T-cell (primary cell): ENCODE measurements at regions not wholly inside any gene's neighbourhood (a gene's known extent, or its start where the extent isn't known, plus 50 kb on each side); places are given as distances from the start of the nearest gene placed in this dataset.
"Not testable (repeated sequence)": the region's sequence is repeated elsewhere in the genome, so short reads cannot be mapped to it uniquely, and the experiment has no call there.

Source experiments
- ATAC-seq, 4 experiments: fragments of 200-7000 bp in 3 of 4; fragments of 150-1000 bp in 1 of 4; cut with Tn5 transposase; replicated peaks in 1 of 4; 1 replicate in 3 of 4; 2 replicates in 1 of 4; pipeline ENCODE4 v1.10.0; 2021; ENCODE audit warnings: moderate library complexity in 3 of 4, mild to moderate bottlenecking in 2 of 4, moderate number of reproducible peaks in 1 of 4
- CTCF ChIA-PET, 2 donors: fragments of 300-600 bp; sonication (Branson Sonifier 250); formaldehyde crosslinking; loops; one replicate each; lab custom pipeline; 2022; ENCODE audit warnings: antibody characterized with exemption in 2 of 2; lab: Charles Lee
- POLR2A ChIA-PET, 2 donors: fragments of 300-600 bp; sonication (Branson Sonifier 250); formaldehyde crosslinking; loops; one replicate each; lab custom pipeline; 2022; ENCODE audit warnings: antibody characterized with exemption in 2 of 2; lab: Charles Lee
- DNase-seq, 35 experiments: peaks; one replicate each; pipeline versions ENCODE4 v3.0.0 to v3.0.0-alpha.2; 2013 to 2023
- H3K27ac ChIP-seq: one replicate; pipeline ENCODE4 v1.5.1; 2013; ENCODE audit warnings: low read length
- H3K27me3 ChIP-seq, 2 experiments: replicated peaks in 1 of 2; 1 replicate in 1 of 2; 2 replicates in 1 of 2; pipeline versions ENCODE4 v1.6.1 to v1.7.0; 2013; ENCODE audit warnings: low read length in 1 of 2, mixed read lengths in 1 of 2; ENCODE audit not compliant: control insufficient read depth in 2 of 2, insufficient read depth in 2 of 2; ENCODE audit errors: extremely low read depth in 1 of 2
- H3K36me3 ChIP-seq, 2 donors: 1 replicate in 1 of 2; 2 replicates in 1 of 2; pipeline versions ENCODE4 v1.6.1 to v1.7.0; 2013; ENCODE audit warnings: low read length in 1 of 2; ENCODE audit not compliant: control insufficient read depth in 2 of 2, insufficient read depth in 1 of 2; ENCODE audit errors: extremely low read depth in 1 of 2
- H3K4me1 ChIP-seq, 2 experiments: 1 replicate in 1 of 2; 2 replicates in 1 of 2; pipeline versions ENCODE4 v1.6.1 to v1.7.0; 2013; ENCODE audit warnings: low read length in 2 of 2, mixed read lengths in 1 of 2; ENCODE audit not compliant: insufficient read depth in 2 of 2, control insufficient read depth in 1 of 2; ENCODE audit errors: extremely low read depth in 1 of 2
- H3K4me3 ChIP-seq, 2 donors: 1 replicate in 1 of 2; 2 replicates in 1 of 2; pipeline versions ENCODE4 v1.5.1 to v1.7.0; 2013; ENCODE audit warnings: mild to moderate bottlenecking in 2 of 2, low read length in 1 of 2, moderate library complexity in 1 of 2; ENCODE audit not compliant: control insufficient read depth in 1 of 2; ENCODE audit errors: extremely low read depth in 1 of 2
- H3K9me3 ChIP-seq: 2 replicates; pipeline ENCODE4 v1.7.0; 2013
- H3K27ac Mint-ChIP-seq, 2 donors: one replicate each; pipeline ENCODE4 v1.8.0; 2020 to 2021; ENCODE audit warnings: mild to moderate bottlenecking in 2 of 2, mixed read lengths in 2 of 2
- H3K27me3 Mint-ChIP-seq, 2 donors: one replicate each; pipeline ENCODE4 v1.8.0; 2021 to 2022; ENCODE audit warnings: mixed read lengths in 2 of 2
- H3K36me3 Mint-ChIP-seq: one replicate; pipeline ENCODE4 v1.8.0; 2021; ENCODE audit warnings: mixed read lengths
- H3K4me1 Mint-ChIP-seq, 3 donors: one replicate each; pipeline ENCODE4 v1.8.0; 2020 to 2022; ENCODE audit warnings: mixed read lengths in 3 of 3, mild to moderate bottlenecking in 1 of 3
- H3K4me3 Mint-ChIP-seq, 3 donors: one replicate each; pipeline ENCODE4 v1.8.0; 2020 to 2022; ENCODE audit warnings: mild to moderate bottlenecking in 3 of 3, mixed read lengths in 3 of 3, moderate library complexity in 3 of 3
- H3K9me3 Mint-ChIP-seq, 3 donors: one replicate each; pipeline ENCODE4 v1.8.0; 2020 to 2022; ENCODE audit warnings: mixed read lengths in 3 of 3
- WGBS: methylation state at CpG from one replicate; pipeline ENCODE4 v1.1.5; 2013; ENCODE audit warnings: missing lambda C conversion rate; ENCODE audit not compliant: insufficient coverage; 5-methylcytosine and 5-hydroxymethylcytosine counted together

GRCh38 chr11:96551136-96551535 is 161.3 kb downstream of the JRKL start:
- ATAC-seq: no peak
- H3K27ac Mint-ChIP-seq: no peak overlapping the region
- no peaks in the 10 kb centered on the region for H3K36me3 Mint-ChIP-seq
- Histone ChIP-seq H3K4me1 (no peaks in the 10 kb centered on the region), H3K27me3 (no peaks in the 10 kb centered on the region), H3K27ac (no peak overlapping the region), H3K4me3 (no peak overlapping the region), H3K36me3 (no peaks in the 10 kb centered on the region), H3K9me3 (no peaks in the 10 kb centered on the region)
- no peaks in the 10 kb centered on the region for H3K9me3 Mint-ChIP-seq
- ChIA-PET CTCF (no interaction called here), POLR2A (interaction anchor here in 1 of 2 donors (0.5 kb wide), 1 partner anchor 24 kb away, joined by 3 read pairs; no protein-coding TSS in a partner anchor)
- DNase-seq: no peak
- H3K27me3 Mint-ChIP-seq: peaks cover 0 to 4% of the 10 kb centered on the region in 2 donors
- WGBS: 96% methylated on average over 3 of the region's 5 CpGs
- no peaks in the 10 kb centered on the region for H3K4me1 Mint-ChIP-seq
- H3K4me3 Mint-ChIP-seq: no peak overlapping the region

GRCh38 chr11:96554236-96554820 is 164.5 kb downstream of the JRKL start:
- H3K4me1 Mint-ChIP-seq: no peaks in the 10 kb centered on the region
- no peaks in the 10 kb centered on the region for H3K27me3 Mint-ChIP-seq
- no peaks in the 10 kb centered on the region for H3K36me3 Mint-ChIP-seq
- H3K9me3 Mint-ChIP-seq: no peaks in the 10 kb centered on the region
- ATAC-seq (no peak), DNase-seq (no peak)
- no peak overlapping the region for H3K4me3 ChIP-seq
- no peaks in the 10 kb centered on the region for H3K9me3 ChIP-seq
- ChIA-PET POLR2A (no interaction called here), CTCF (no interaction called here)
- no peaks in the 10 kb centered on the region for H3K4me1 ChIP-seq
- WGBS: 55% methylated on average over 4 of the region's 5 CpGs
- H3K27ac Mint-ChIP-seq: no peak overlapping the region
- no peaks in the 10 kb centered on the region for H3K27me3 ChIP-seq
- no peaks in the 10 kb centered on the region for H3K36me3 ChIP-seq
- no peak overlapping the region for H3K4me3 Mint-ChIP-seq
- H3K27ac ChIP-seq: no peak overlapping the region

GRCh38 chr11:96555826-96556225 is 166.0 kb downstream of the JRKL start:
- WGBS: 81% methylated on average over 4 of the region's 10 CpGs
- ATAC-seq, H3K4me1 Mint-ChIP-seq, H3K9me3 ChIP-seq, H3K27me3 Mint-ChIP-seq, H3K27ac ChIP-seq, H3K36me3 ChIP-seq, CTCF ChIA-PET, H3K27ac Mint-ChIP-seq, POLR2A ChIA-PET, H3K9me3 Mint-ChIP-seq, H3K4me1 ChIP-seq, H3K4me3 Mint-ChIP-seq, H3K4me3 ChIP-seq, H3K36me3 Mint-ChIP-seq, H3K27me3 ChIP-seq: not testable (repeated sequence)
- peak in 1 of 35 experiments; percentile 1 for DNase-seq

- H3K4me3 ChIP-seq, DNase-seq, H3K9me3 ChIP-seq, H3K4me3 Mint-ChIP-seq, H3K4me1 Mint-ChIP-seq, H3K27me3 Mint-ChIP-seq, H3K27ac ChIP-seq, H3K9me3 Mint-ChIP-seq, H3K4me1 ChIP-seq, H3K27ac Mint-ChIP-seq, ATAC-seq, H3K36me3 ChIP-seq, CTCF ChIA-PET, H3K36me3 Mint-ChIP-seq, POLR2A ChIA-PET, H3K27me3 ChIP-seq: not testable (repeated sequence)
- 88% methylated on average over 1 of the region's 3 CpGs for whole genome bisulfite sequencing
Measured at GRCh38 chr11:96560727-96561126, 170.9 kb downstream of the JRKL start.

- DNase-seq (peak in 1 of 35 experiments; percentile 5), ATAC-seq (peak in 1 of 4 experiments; percentile 51)
- Mint-ChIP-seq H3K9me3 (no peaks in the 10 kb centered on the region), H3K36me3 (no peaks in the 10 kb centered on the region), H3K4me1 (peaks cover 0 to 3% (median 0%) of the 10 kb centered on the region in 3 donors), H3K4me3 (no peak overlapping the region), H3K27me3 (no peaks in the 10 kb centered on the region), H3K27ac (no peak overlapping the region)
- Histone ChIP-seq H3K27ac (no peak overlapping the region), H3K9me3 (no peaks in the 10 kb centered on the region), H3K4me1 (no peaks in the 10 kb centered on the region), H3K27me3 (no peaks in the 10 kb centered on the region), H3K36me3 (no peaks in the 10 kb centered on the region), H3K4me3 (no peak overlapping the region)
- ChIA-PET CTCF (no interaction called here), POLR2A (no interaction called here)
- no CpG with 5 or more reads among the region's 4 CpGs for WGBS
Measured at GRCh38 chr11:96567176-96567575, 177.4 kb downstream of the JRKL start.

- WGBS: no CpG with 5 or more reads among the region's 3 CpGs
- H3K4me3 ChIP-seq: no peak overlapping the region
- Mint-ChIP-seq H3K4me1 (peaks cover 0 to 3% (median 0%) of the 10 kb centered on the region in 3 donors), H3K9me3 (no peaks in the 10 kb centered on the region), H3K4me3 (no peak overlapping the region), H3K27me3 (no peaks in the 10 kb centered on the region), H3K27ac (no peak overlapping the region), H3K36me3 (no peaks in the 10 kb centered on the region)
- H3K36me3 ChIP-seq: no peaks in the 10 kb centered on the region
- DNase-seq (no peak), ATAC-seq (no peak)
- no peak overlapping the region for H3K27ac ChIP-seq
- H3K27me3 ChIP-seq: no peaks in the 10 kb centered on the region
- no peaks in the 10 kb centered on the region for H3K9me3 ChIP-seq
- CTCF ChIA-PET: no interaction called here
- POLR2A ChIA-PET: no interaction called here
- H3K4me1 ChIP-seq: no peaks in the 10 kb centered on the region
Measured at GRCh38 chr11:96567667-96568066, 177.9 kb downstream of the JRKL start.

- H3K4me1 Mint-ChIP-seq: no peaks in the 10 kb centered on the region
- POLR2A ChIA-PET: no interaction called here
- no peak overlapping the region for H3K4me3 ChIP-seq
- H3K9me3 Mint-ChIP-seq: peaks cover 0 to 2% (median 0%) of the 10 kb centered on the region in 3 donors
- no peak for ATAC-seq
- no peak overlapping the region for H3K27ac Mint-ChIP-seq
- no peak for DNase-seq
- H3K36me3 Mint-ChIP-seq: no peaks in the 10 kb centered on the region
- H3K9me3 ChIP-seq: no peaks in the 10 kb centered on the region
- no peaks in the 10 kb centered on the region for H3K27me3 ChIP-seq
- WGBS: 73% methylated on average over 2 of the region's 2 CpGs
- H3K4me1 ChIP-seq: no peaks in the 10 kb centered on the region
- no peaks in the 10 kb centered on the region for H3K36me3 ChIP-seq
- peaks cover 0 to 7% of the 10 kb centered on the region in 2 donors for H3K27me3 Mint-ChIP-seq
- no peak overlapping the region for H3K27ac ChIP-seq
- CTCF ChIA-PET: no interaction called here
- no peak overlapping the region for H3K4me3 Mint-ChIP-seq
Measured at GRCh38 chr11:96576383-96576782, 186.6 kb downstream of the JRKL start.
